GM23338 (cell line): ENCODE measurements at regions not wholly inside any gene's neighbourhood (a gene's known extent, or its start where the extent isn't known, plus 50 kb on each side); places are given as distances from the start of the nearest gene placed in this dataset.

ENCODE experiments used
- JUNB ChIP-seq: IDR thresholded peaks from one replicate; pipeline ENCODE4 v1.6.1; 2016; ENCODE audit warnings: antibody characterized with exemption; ENCODE audit not compliant: unreplicated experiment
- NANOG ChIP-seq: IDR thresholded peaks from 2 replicates; pipeline ENCODE4 v1.6.1; 2016; ENCODE audit warnings: antibody characterized with exemption, borderline replicate concordance
- TF ChIP-seq, protein P1 (sequence below): fragments of 250-450 bp; sonication (Bioruptor Pico); IDR thresholded peaks from 2 replicates; pipeline ENCODE4 v1.5.0; 2020; ENCODE audit warnings: mild to moderate bottlenecking, moderate library complexity
- TF ChIP-seq, protein P2 (sequence below): IDR thresholded peaks from one replicate; pipeline ENCODE4 v1.6.1; 2018; ENCODE audit warnings: antibody characterized with exemption; ENCODE audit not compliant: unreplicated experiment
- TF ChIP-seq, protein P3 (sequence below): IDR thresholded peaks from 2 replicates; pipeline ENCODE4 v1.6.1; 2016; ENCODE audit warnings: antibody characterized with exemption

DNA sequence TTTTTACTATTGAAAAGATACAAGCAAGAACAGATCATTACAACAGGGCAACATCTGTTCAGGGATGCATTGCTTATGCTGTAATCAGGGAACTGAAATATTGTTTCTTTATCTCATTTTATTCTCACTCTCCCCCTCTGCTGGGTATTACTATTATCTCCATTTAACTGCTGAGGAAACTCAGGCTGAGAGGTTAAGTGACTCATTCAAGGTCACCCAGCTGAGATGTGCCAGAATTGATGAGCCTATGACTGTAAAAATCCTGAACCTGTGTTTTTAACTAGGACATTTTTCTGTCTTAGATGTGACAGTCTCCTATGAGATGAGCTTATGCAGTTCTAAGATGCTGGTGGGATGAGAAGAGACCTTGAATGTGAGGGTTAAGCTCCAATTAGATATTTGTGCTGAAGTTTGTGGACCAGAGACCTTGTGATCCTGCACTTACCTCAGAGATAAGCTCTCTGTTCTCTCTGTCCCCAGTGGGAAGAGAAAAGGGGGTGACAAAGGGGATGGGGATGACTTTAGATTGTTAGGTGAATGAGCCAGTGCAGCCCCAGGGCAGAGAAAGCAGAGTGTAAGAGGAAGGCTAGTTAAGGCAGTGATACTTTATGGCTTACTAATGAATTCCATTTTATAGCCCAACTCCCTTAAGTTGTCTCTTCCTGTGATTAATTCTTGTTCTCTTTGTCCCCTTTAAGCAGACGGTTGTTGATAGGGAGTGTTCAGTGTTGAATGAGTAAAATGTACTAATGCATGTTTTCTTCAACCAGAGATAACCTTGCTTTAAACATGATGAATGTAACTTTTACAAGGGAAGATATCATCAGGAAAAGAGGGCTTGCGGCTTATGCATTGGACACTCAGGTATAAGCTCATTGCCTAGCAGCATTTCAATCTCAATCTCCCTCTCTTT, 111.4 kb downstream of the HLX start (continued):
- TF ChIP-seq, protein P1, sequence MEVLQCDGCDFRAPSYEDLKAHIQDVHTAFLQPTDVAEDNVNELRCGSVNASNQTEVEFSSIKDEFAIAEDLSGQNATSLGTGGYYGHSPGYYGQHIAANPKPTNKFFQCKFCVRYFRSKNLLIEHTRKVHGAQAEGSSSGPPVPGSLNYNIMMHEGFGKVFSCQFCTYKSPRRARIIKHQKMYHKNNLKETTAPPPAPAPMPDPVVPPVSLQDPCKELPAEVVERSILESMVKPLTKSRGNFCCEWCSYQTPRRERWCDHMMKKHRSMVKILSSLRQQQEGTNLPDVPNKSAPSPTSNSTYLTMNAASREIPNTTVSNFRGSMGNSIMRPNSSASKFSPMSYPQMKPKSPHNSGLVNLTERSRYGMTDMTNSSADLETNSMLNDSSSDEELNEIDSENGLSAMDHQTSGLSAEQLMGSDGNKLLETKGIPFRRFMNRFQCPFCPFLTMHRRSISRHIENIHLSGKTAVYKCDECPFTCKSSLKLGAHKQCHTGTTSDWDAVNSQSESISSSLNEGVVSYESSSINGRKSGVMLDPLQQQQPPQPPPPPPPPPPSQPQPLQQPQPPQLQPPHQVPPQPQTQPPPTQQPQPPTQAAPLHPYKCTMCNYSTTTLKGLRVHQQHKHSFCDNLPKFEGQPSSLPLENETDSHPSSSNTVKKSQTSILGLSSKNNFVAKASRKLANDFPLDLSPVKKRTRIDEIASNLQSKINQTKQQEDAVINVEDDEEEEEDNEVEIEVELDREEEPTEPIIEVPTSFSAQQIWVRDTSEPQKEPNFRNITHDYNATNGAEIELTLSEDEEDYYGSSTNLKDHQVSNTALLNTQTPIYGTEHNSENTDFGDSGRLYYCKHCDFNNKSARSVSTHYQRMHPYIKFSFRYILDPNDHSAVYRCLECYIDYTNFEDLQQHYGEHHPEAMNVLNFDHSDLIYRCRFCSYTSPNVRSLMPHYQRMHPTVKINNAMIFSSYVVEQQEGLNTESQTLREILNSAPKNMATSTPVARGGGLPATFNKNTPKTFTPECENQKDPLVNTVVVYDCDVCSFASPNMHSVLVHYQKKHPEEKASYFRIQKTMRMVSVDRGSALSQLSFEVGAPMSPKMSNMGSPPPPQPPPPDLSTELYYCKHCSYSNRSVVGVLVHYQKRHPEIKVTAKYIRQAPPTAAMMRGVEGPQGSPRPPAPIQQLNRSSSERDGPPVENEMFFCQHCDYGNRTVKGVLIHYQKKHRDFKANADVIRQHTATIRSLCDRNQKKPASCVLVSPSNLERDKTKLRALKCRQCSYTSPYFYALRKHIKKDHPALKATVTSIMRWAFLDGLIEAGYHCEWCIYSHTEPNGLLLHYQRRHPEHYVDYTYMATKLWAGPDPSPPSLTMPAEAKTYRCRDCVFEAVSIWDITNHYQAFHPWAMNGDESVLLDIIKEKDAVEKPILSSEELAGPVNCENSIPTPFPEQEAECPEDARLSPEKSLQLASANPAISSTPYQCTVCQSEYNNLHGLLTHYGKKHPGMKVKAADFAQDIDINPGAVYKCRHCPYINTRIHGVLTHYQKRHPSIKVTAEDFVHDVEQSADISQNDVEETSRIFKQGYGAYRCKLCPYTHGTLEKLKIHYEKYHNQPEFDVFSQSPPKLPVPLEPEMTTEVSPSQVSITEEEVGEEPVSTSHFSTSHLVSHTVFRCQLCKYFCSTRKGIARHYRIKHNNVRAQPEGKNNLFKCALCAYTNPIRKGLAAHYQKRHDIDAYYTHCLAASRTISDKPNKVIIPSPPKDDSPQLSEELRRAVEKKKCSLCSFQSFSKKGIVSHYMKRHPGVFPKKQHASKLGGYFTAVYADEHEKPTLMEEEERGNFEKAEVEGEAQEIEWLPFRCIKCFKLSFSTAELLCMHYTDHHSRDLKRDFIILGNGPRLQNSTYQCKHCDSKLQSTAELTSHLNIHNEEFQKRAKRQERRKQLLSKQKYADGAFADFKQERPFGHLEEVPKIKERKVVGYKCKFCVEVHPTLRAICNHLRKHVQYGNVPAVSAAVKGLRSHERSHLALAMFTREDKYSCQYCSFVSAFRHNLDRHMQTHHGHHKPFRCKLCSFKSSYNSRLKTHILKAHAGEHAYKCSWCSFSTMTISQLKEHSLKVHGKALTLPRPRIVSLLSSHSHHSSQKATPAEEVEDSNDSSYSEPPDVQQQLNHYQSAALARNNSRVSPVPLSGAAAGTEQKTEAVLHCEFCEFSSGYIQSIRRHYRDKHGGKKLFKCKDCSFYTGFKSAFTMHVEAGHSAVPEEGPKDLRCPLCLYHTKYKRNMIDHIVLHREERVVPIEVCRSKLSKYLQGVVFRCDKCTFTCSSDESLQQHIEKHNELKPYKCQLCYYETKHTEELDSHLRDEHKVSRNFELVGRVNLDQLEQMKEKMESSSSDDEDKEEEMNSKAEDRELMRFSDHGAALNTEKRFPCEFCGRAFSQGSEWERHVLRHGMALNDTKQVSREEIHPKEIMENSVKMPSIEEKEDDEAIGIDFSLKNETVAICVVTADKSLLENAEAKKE (CRISPR knock-in tag): no peak
- TF ChIP-seq NANOG: no peak
- no peak for TF ChIP-seq JUNB
- TF ChIP-seq, protein P2, sequence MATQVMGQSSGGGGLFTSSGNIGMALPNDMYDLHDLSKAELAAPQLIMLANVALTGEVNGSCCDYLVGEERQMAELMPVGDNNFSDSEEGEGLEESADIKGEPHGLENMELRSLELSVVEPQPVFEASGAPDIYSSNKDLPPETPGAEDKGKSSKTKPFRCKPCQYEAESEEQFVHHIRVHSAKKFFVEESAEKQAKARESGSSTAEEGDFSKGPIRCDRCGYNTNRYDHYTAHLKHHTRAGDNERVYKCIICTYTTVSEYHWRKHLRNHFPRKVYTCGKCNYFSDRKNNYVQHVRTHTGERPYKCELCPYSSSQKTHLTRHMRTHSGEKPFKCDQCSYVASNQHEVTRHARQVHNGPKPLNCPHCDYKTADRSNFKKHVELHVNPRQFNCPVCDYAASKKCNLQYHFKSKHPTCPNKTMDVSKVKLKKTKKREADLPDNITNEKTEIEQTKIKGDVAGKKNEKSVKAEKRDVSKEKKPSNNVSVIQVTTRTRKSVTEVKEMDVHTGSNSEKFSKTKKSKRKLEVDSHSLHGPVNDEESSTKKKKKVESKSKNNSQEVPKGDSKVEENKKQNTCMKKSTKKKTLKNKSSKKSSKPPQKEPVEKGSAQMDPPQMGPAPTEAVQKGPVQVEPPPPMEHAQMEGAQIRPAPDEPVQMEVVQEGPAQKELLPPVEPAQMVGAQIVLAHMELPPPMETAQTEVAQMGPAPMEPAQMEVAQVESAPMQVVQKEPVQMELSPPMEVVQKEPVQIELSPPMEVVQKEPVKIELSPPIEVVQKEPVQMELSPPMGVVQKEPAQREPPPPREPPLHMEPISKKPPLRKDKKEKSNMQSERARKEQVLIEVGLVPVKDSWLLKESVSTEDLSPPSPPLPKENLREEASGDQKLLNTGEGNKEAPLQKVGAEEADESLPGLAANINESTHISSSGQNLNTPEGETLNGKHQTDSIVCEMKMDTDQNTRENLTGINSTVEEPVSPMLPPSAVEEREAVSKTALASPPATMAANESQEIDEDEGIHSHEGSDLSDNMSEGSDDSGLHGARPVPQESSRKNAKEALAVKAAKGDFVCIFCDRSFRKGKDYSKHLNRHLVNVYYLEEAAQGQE: no peak
- TF ChIP-seq, protein P3, sequence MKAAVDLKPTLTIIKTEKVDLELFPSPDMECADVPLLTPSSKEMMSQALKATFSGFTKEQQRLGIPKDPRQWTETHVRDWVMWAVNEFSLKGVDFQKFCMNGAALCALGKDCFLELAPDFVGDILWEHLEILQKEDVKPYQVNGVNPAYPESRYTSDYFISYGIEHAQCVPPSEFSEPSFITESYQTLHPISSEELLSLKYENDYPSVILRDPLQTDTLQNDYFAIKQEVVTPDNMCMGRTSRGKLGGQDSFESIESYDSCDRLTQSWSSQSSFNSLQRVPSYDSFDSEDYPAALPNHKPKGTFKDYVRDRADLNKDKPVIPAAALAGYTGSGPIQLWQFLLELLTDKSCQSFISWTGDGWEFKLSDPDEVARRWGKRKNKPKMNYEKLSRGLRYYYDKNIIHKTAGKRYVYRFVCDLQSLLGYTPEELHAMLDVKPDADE: no peak
